HG03175 (cell line): ENCODE measurements at regions not wholly inside any gene's neighbourhood (a gene's known extent, or its start where the extent isn't known, plus 50 kb on each side); places are given as distances from the start of the nearest gene placed in this dataset.
A peak's percentile ranks its signal among the peaks of the same experiment; 100 is the strongest.

Experiments used
- ATAC-seq: cut with Tn5 transposase; IDR thresholded peaks from one replicate; pipeline ENCODE4 v1.9.1; 2021; ENCODE audit warnings: mild to moderate bottlenecking, moderate library complexity; ENCODE audit not compliant: unreplicated experiment

DNA sequence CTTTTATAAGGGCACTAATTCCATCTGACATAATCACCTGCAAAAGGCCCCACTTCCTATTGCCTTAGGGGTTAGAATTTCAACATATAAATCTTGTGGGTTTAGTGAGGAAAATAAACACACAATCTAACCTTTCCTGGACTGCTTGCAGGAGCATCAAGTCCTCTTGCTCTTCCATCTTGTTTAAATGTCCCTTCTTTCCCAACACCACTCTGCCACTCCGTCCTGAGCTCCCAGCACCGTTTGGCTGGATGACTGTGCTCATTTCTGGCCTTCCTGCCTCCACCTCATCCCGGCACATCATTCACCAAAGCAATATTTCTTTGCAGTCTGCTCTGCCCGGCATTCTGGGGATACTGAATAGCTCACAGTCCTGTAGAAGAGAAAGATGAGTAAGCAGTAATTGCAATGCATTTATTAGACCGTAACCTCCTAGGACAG is 247.8 kb downstream of the BCL2 start:
- no peak for ATAC-seq

DNA sequence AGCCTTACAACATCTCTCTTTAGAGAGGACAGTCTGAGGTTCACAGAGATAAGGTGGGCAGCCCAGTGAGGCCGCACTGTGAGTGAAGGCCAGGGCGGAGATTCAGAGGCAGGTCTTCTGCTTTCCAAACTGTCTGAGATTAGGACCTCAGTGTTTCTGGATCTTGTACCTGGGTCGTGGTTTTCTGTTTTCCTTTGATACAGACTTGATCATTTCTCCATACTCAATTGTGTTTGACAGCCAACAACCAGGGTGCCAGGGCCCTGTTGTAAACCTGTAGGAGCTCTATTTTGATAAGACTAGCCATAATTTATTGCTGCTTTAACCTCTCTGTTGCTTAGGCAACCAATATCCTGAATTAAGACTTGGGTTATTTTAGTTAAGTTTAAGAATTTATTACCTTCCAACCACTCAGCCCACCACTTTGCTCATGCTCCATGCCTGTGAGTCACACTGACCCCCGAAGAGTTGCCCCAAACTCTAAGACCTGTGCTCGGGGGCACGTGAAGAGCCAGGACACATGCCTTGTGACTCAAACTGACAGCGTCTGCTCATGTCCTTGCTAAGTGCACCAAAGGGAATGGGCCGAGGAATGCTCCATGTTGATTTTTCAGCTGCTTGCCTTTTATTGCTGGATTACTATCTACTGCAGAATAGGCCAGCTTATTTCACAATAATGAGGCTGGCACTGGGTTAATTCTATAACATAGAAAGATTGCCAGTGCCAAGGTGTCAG is 248.6 kb downstream of the BCL2 start:
- no peak for ATAC-seq

DNA sequence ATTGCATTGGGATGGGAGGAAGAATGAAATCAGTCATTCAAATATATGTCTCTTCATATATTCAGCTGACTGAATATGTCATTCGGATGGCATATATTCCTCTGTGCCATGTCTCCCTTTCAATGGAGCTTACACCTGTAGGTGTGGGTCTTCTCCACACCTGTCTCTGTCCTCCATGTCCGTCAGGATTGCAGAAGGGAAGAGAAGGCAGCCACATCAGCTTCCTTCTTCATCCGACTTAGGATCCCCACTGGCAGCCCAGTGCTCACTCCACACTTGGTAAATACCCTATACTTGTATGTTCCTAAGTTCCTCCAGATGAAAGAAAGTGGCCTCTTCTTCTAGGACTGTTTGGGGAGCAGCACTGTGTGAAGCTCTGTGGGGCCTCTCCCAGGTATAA is 250.1 kb downstream of the BCL2 start:
- no peak for ATAC-seq

DNA sequence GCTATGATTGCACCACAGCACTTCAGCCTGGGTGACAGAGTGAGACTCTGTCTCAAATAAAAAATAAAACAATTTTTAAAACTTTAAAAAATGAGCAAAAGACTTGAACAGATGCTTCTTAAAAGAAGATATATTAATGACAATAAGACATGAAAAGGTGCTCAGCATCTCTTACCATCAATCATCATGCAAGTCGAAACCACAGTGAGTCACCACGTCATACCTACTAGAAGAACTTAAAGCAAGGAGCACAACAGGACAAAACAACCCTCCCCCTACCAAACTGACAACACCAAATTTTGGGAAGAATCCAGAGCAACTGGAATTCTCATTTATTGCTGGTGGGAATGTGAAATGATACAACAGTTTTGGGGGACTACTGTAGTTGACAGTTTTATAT is 251.6 kb downstream of the BCL2 start:
- no peak for ATAC-seq

DNA sequence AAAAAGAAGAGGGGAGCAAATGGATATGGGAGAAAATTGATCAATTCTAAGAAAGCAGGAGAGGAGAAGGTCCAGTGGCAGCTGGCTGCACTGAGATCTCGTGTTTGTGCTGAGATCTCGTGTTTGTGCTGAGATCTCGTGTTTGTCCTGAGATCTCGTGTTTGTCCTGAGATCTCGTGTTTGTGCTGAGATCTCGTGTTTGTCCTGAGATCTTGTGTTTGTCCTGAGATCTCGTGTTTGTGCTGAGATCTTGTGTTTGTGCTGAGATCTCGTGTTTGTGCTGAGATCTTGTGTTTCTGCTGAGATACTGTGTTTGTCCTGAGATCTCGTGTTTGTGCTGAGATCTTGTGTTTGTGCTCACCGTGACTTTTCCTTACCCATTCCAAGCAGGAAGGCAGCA is 254.4 kb downstream of the BCL2 start:
- no peak for ATAC-seq

DNA sequence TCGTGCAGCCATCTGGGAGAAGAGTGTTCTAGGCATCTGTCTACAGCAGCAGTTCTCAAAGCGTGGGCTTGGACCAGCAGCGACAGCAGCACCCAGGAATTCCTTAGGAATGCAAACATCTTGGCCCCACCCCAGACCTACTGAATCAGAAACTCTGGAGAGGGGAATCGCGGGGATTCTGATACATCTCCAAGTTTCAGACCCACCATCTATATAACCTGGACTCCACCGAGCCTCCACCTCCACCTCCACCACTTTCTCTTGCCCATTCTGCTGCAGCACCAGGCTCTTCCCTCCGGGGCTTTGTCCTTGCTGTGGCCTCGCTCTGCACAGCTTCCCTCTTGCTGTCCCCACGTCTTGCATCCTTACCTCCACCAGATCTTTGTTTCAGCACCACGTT is 256.4 kb downstream of the BCL2 start:
- ATAC-seq, result no peak

DNA sequence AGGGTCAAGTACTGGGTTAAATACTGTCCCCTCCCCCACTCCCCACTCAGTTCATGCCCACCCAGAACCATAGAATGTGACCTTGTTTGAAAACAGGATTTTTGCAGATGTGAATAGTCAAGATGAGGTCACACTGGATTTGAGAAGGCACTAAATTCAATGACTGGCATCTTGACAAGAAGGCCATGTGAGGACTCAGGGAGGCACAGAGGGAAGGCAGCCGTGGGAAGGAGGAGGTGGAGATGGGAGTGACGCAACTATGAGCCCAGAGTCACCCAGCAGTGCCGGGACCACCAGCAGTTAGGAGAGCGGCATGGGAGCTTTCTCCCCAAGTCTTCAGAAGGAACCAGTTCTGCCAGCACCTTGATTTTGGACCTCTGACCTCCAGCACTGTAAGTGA is 257.3 kb downstream of the BCL2 start:
- no peak for ATAC-seq

DNA sequence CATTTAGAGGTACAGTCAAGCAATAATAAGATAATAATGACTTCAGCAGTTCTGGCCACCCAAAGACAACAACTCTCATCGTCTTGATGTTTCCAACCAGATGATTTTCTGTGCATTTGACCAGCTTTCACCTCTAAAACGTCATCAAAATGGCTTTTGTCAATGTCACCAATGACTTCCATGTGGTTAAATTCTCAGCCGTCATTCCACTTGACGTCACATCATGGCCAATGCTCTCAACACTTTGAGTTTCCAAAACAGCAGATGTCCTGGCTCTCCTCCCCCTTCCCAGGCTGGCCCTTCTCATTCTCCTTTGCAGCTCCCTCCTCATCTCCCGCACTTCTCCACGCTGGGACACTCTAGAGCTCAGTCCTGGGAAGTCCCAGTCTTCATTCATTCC is 258.3 kb downstream of the BCL2 start:
- ATAC-seq, result no peak

DNA sequence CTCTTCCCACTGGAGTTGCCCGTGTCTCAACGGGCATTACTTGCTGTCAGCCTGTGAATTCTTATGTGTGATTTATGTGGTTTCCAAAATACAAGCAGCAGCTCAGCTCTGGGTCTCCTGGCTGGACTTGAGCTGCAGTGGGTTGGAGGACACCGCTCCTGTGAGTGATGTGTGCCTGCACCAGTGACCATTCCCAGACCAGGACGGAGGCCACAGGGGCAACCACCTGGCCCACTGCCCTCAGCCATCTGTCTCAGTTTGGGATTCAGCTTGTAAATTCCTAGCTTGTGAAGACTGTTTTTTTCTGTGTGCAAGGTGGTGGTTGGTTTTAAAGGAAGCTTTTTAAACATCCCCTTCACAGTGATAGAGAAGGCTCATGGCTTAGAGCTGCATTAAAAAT is 261.0 kb downstream of the BCL2 start:
- no peak for ATAC-seq

DNA sequence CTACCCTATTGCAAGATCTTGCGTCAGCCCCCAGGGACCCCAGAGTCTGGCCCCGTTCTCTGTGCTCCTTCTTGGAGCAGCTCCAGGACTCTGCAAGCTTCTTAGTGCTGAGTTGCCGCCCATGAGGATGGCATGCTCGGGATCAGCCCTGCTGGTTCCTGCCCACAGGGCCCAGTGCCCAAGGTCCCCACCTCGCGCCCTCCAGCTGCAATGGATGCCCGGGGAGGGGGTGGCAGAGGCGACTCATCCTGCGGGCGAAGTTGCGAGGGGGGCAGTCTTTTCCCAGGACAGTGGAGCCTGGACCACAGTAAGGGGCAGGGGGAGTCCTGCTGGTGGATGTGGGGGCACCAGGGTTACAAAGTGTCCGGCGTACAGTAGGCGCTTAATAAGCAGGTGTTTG is 261.9 kb downstream of the BCL2 start:
- ATAC-seq, result no peak

DNA sequence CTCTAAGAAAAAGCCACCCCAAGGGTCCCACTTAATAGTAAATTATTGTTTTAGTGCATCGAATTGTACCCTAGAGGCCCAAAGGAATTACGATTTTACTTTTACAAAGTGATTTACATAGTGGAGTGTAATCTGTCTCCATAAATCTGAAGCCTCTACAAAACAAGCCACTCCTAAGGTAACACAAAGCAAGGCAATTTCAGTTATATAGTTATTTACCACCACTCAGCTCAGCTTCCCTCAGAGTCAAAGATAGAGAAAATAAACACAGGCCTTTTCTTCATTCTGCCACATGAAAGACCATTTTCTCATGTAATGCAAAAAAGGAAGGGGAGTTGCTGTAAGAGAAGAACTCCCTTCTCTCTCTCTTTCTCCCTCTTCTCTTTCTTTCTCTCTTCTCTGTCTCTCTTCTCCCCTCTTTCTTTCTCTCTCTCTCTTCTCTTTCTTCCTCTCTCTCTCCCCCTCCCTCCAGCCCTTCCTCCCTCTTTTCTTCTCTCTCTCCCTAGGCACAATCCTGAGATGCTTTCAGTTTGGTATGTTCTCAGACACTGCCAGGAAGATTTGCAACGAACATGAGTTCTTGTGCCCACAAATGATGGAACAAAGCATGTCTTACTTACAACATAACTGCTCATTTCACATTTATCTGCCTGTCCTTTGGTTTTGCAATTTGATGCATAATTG is 264.5 kb downstream of the BCL2 start:
- ATAC-seq, result no peak

DNA sequence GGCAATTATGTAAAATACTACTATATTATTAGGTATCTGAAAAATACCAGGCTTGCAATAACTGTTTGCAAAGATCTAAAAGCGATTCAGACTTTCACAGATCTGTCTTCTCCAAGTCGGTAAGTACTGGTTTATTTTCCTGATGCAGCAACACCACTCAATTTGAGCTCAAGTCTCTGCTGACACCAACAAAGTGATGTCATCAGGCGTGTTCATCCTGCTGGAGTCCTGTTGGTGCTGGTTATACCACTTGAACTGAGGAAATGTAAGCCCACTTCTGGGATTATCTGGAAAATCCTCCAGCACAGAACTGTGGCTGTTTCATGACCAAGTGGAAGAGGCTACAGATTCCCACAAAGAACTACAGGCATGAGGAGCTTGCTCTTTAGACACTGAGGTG is 267.6 kb downstream of the BCL2 start:
- ATAC-seq, result no peak

DNA sequence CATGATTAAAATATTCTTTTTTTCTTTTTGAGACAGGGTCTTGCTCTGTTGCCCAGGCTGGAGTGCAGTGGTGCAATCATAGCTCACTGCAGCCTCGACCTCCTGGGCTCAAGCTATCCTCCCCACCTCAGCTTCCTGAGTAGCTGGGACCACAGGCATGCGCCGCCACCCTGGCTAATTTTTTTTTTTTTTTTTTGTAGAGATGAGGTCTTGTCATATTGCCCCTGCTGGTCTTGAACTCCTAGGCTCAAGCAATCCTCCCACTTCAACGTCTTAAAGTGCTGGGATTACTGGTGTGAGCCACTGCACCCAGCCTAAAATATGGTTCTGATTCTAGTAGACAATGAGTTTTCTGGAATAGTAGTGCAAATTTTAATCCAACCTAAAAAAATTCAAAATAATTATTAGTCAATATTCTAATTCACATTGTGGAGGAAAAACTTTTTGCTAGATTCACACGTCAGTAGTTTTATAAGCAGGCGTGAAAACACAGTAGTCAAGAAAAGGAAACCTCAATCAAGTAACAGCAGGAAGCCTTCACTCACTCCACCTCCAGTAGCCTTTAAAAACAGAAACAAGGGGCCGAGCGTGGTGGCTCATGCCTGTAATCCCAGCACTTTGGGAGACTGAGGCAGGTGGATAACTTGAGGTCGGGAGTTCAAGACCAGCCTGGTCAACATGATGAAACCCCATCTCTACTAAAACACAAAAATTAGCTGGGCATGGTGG is 268.7 kb downstream of the BCL2 start:
- ATAC-seq, result peak; percentile 85

DNA sequence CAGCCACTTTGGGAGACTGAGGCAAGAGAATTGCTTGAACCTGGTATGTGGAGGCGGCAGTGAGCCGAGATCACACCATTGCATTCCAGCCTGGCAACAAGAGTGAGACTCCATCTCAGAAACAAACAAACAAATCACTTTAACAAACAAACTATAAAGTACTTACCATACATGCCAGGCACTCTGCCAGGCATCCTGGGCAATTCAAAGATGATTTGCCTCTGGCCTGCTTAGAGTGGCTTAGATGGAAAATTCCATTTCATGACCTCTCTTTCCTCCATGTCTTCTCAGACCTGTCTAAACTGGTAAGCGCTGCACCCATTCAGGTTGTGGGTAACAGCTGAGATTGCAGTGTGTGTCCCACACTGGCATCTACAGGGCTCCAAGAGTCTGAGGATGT is 273.2 kb downstream of the BCL2 start:
- no peak for ATAC-seq

DNA sequence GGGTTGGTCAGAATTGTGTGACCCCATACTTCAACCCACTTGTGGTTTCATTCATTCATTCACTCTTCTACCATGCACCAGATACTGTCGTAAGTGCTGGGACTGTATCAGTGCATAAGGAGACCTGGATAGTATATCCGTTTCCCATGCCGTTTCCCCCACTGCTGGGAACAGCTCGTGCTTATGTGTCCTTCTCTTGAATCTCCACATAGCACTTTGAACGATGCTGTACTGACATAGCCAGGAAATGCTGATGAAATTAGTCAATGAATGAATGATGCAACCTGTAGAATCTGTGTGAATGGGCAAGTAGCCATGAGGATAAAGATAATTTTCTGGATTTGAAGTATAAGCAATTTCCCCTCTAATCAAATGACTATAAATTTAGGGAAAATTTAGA is 276.1 kb downstream of the BCL2 start:
- no peak for ATAC-seq

DNA sequence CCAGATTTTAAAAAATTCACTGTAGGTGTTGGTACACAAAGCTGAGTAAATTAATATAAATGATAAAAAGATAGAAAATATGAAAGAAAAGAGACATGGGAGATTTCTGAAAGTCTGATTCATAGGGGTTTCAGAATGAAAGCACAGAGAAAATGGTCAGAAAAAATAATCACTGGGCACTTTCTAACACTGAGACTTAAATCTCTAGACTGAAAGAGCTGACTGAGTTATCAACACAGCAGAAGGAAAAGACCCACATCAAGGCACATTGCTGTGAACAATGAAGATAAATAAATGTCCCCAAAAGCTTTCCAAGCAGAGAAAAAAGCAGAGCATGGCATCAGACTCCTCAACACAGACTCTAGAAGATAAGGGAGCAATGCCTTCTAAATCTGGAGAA is 277.2 kb downstream of the BCL2 start:
- no peak for ATAC-seq

DNA sequence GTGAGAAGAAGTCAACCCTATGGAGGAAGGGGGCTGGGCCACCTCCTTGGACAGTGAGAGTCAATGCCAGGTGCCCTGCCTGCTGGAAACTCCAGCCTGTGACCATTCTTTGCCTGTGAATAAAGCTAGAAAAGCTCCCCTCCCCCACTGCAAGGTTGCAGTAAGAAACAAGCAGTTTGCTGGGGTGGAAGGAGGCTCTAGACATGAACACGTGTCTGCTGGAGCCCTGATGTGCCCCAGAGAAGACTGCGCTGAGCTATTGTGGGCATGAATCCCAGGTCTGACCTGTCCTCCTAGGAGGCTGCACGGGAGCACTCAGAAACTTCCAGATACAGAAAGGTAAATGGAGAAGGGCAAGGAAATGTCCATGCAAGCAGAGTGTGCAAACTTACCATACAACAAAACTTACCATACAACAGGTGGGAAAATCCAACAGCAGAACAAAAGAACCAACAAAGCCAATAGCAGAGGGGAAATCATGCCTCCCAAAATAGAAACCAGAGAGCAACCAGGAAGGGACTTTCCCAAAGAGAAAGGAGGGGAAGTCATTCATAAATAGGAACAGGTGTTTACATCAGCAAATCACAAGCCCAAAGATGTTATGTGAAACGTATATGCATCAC is 278.7 kb downstream of the BCL2 start:
- peak; percentile 47 for ATAC-seq

DNA sequence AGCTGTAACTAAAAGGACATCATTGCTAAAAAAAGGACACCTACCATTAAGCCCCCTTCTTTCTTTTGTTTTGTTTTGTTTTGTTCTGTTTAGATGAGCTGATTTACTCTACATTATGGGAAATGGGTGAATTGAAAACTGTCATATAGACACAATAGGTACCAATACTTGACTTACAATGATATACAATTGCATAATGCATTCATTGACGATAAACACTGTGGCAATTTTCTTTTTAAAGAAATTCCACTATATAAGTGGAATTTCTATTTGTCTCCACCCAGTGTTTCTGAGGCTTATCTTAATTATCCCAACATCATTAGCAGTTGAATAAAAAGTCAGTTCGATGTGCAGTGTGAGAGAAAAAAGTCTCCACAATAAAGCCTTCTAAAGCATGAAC is 282.1 kb downstream of the BCL2 start:
- ATAC-seq, result no peak

DNA sequence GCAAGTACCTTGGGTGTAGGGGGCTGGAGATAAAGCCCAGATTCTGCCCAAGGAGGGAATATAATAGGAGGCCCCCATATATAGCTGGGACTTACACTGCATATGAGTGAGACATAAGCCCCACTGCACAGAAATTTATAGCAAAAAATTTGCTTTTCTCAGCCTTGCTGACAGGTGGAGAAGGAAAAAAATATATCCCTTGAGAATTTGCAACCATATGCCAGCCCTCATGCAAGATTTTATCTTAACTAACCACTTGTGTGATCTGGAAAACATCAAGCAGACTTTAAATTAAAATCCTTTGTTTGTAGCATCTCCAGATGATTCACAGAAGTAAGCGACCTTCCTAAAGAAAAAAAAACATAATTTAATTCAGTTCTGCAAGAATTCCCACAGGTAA is 288.2 kb downstream of the BCL2 start:
- ATAC-seq, result no peak
